C4-2B (cell line): ENCODE measurements at regions not wholly inside any gene's neighbourhood (a gene's known extent, or its start where the extent isn't known, plus 50 kb on each side); places are given as distances from the start of the nearest gene placed in this dataset.

Experiments used
- H3K27ac ChIP-seq: fragments of 450-650 bp; 2 replicates; pipeline ENCODE4 v1.5.1; 2017
- CTCF ChIP-seq: fragments of 450-650 bp; conservative IDR thresholded peaks from 2 replicates; pipeline ENCODE4 v1.5.1; 2017; ENCODE audit warnings: mild to moderate bottlenecking
- ZFX ChIP-seq: fragments of 450-650 bp; IDR thresholded peaks from 2 replicates; pipeline ENCODE4 v1.6.1; 2017

DNA sequence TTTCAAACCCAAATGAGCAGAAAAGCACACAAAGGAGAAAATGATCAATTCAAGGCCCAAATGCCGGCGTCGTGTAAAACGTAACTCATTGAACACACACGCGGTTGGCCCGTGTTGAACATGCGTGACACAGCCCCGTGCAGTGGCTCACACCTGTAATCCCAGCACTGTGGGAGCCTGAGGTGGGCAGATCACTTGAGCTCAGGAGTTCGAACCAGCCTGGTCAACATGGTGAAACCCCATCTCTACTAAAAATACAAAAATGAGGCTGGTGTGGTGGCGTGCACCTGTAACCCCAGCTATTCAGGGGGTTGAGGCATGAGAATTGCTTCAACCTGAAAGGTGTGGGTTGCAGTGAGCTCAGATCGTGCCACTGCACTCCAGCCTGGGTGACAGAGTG lies 156.7 kb upstream of the KLF6 start:
- TF ChIP-seq ZFX, result no peak
- no peak for TF ChIP-seq CTCF
- H3K27ac ChIP-seq, result no peak overlapping the region

DNA sequence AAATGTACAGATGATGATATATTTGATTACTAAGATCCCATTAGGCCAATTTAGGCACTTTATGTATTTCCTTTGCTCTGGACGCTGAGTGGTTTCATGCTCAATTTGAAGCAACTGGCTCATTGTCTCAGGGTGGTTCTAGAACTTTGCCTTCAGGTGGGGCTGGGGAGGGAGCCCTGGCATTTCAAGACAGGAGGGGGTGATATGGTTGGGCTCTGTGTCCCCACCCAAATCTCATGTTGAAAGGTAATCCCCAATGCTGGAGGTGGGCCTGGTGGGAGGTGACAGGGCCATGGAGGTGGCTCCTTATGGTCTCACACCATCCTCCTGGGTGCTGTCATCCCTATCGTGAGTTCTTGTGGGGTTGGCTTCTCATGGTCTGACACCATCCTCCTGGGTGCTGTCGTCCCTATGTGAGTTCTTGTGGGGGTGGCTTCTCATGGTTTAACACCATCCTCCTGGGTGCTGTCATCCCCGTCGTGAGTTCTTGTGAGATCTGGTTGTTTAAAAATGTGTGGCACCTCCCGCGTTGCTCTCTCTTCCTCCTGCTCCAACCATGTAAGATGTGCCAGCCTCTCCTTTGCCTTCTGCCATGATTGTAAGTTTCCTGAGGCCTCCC lies 151.5 kb upstream of the KLF6 start:
- peak overlapping the region; percentile 12; the same call in 1 of the 2 replicates for H3K27ac ChIP-seq
- TF ChIP-seq CTCF (no peak), ZFX (no peak)

DNA sequence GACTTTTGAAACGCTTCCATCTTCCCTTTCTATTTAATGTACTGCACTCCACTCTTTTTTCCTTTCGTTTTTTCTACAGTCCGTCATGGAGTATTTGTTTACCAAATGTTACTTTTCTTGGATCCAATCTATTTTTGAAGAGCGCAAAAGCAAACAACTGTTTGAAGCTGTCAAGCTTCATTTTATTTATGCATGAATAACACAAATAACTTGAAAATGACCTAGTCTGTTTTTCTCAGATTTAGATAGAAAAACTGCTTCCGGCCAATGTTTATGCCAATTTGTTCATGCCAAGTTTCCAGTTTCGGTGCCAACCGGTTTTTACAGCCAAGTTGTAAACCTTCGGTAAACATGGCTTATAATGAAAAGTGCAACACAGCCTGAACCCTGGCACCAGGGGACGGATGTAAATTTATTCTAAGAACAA lies 150.9 kb upstream of the KLF6 start:
- TF ChIP-seq ZFX (no peak), CTCF (no peak)
- H3K27ac ChIP-seq, result no peak overlapping the region

GRCh38 chr10:3935141-3935540 lies 150.1 kb upstream of the KLF6 start:
- TF ChIP-seq ZFX (no peak), CTCF (no peak)
- H3K27ac ChIP-seq, result no peak overlapping the region

GRCh38 chr10:3933733-3934132 lies 148.7 kb upstream of the KLF6 start:
- no peak overlapping the region for H3K27ac ChIP-seq
- TF ChIP-seq CTCF (no peak), ZFX (no peak)

DNA sequence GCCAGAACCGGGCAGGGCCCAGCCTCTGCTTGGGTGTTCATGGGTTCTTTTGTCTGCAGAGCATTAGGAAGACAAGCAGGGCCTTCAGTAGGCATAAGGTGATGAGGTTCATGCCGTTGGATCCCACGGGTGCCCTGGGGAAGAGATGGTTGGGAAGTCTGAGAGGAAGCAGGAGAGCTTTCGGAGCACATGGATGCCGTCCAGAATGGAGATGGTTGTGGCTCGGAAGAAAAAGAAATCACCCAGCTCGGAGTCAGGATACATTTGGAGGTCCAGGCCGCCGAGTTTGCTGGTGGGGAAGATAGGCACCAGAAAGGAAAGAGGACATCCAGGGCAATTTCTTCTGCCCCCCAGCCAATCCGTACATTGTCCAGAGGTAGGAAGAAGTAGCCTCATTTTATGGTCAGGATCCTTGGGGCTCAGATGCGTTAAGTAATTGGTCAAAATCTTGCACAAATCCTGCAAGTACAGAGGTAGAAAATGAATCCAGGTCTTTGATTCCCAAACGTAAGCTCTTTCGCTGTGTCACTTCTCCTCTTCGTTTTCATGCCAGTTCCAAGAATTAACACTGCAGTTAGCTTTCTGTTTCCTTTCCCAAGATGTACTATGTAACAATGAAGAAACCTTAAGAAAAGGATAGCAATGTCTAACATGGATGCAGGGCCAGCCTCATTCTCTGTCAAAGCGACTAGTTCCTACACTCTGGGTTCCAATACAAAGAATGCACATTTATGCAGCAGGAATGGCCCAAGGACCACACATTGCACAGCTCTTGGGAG lies 147.8 kb upstream of the KLF6 start:
- TF ChIP-seq CTCF, result no peak
- no peak overlapping the region for H3K27ac ChIP-seq

GRCh38 chr10:3931901-3932300 lies 146.9 kb upstream of the KLF6 start:
- TF ChIP-seq ZFX (no peak), CTCF (no peak)
- H3K27ac ChIP-seq, result no peak overlapping the region
